HS-5 (cell line): ENCODE measurements at regions not wholly inside any gene's neighbourhood (a gene's known extent, or its start where the extent isn't known, plus 50 kb on each side); places are given as distances from the start of the nearest gene placed in this dataset.

Source experiments
- DNase-seq: peaks from one replicate; pipeline ENCODE4 v3.0.0-alpha.2; 2012; ENCODE audit warnings: low read depth

DNA sequence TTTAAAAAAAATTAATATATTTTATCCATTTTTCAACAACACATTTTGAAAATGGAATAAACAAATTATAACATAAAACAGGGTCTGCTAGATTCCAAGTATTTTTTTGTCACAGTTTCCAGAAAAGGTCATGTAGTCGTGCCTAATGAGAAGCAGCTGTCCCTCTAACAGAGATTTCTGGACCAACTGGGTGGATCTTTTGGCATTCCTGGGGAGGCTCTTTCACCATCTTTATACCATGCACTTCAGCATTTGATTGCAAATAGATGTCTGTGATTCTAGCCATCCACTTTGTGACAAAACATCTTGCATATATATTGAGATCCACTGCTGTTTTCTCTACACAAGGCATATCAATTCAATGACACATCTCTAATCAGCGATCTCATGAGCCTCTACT lies 210.7 kb upstream of the LDB2 start:
- DNase-seq: no peak

GRCh38 chr4:17103231-17103630 lies 204.8 kb upstream of the LDB2 start:
- DNase-seq: no peak

DNA sequence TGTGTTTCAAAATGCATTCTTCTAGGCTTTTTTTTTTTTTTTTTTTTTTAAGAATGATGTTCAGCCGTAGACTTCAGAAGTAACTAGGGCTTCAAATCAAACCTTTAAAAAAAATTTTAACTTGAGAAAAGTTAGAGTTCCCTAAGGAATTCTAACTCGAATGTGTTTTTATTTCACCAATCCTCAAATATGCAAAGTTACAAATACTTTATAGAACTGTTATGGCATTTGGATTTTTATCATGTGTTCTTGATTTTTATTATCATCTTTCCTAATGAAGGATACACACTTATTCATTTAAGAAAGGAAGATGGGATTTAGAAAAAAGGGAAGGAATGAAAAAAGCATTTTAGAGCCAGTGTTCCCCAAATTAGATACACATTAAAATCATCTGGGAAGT lies 200.6 kb upstream of the LDB2 start:
- no peak for DNase-seq

DNA sequence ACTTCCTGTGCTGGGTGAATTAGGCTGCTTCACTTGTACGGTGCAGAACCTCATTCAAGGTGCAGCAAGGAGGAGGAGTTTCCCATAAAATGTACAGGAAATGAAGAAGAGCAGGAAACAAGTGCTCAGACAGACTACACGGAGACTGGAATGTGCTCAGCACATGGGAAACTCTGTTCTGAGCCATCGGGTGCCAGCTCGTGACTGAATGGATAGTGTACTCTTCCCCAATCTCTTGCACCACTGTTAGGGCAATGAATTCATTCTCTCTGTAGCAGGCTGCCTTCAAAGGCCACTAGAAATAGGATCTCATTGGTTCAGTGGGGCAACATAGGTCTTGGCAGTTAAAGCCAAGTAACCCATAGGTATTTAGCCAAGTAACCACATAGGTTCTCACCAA lies 200.0 kb upstream of the LDB2 start:
- DNase-seq: no peak

DNA sequence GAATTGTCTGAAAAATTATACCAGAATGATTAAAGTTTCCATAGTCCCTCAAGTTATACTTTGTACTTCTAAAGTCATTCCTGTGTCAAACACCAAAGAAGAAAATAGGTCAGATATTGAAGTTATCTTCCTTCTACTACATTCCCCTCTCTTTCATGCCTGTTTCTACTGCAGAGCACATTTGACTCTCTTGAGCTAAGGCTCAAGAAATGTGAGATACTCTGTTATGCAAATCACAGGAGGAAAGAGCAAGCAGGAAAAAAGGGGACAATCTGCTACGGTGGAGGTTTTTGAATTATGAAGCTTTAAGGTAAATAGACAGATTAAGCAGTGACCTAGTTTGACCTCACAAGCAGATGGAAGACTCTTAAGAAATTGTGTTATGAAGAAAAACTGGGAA lies 198.9 kb upstream of the LDB2 start:
- no peak for DNase-seq

DNA sequence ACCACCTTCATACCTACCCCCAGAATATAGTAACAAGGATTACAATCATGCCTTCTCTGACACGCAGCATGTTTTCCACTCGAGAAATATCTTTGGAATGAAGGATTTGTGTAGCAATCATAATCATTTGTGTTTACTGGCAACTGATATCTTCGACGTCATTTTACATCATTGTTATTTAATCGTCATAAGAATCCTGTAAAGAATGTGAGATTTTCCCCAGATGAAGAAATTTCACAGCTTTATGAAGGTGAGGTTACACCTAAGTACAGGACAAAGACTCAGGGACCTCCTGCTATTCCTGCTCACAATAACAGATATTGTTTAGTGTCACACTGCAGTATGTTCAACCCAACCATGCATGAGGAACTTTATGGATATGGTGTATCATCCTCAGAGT lies 198.2 kb upstream of the LDB2 start:
- DNase-seq: no peak

GRCh38 chr4:17095771-17096170 lies 197.3 kb upstream of the LDB2 start:
- no peak for DNase-seq

DNA sequence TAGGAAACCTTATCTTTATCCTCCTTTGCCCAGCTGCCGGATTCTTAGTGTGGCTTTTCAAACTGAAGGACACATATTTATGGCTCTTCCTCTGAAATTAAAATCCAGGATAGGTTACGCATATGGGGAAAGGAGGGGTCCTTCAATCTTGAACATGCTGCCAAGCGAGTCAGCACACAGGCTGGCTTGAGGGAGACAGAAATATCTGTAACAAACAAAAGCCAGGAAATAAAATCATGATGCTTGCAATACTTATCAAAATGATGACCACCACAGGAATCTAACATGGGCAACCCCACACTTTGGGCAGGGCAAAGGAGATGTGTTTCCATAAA lies 196.4 kb upstream of the LDB2 start:
- no peak for DNase-seq

- no peak for DNase-seq
Measured at GRCh38 chr4:17094159-17094875, 195.9 kb upstream of the LDB2 start.

GRCh38 chr4:17093481-17093880 lies 195.0 kb upstream of the LDB2 start:
- DNase-seq: no peak

- DNase-seq: no peak
Measured at GRCh38 chr4:17092736-17093437, 194.4 kb upstream of the LDB2 start.

- no peak for DNase-seq
Measured at GRCh38 chr4:17091104-17091503, 192.7 kb upstream of the LDB2 start.

DNA sequence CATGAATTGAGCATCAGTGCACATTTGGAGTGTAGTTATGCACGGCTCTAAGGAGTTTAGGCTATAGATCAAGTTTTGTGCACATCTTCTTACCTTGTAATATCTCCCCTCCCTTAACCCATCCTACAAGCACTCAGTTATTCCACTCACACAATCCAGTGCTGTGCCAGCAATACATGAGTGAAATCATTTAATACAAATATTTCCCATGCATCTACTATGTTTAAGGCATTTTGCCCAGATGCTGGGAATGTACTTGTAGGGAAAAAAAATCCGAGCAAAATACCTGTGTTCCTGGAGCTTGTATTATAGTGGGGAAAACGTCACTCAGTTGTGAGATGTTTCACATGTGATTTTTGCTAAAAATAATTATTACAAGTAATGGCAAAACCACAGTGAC lies 191.6 kb upstream of the LDB2 start:
- no peak for DNase-seq

- DNase-seq: no peak
Measured at GRCh38 chr4:17085416-17085815, 187.0 kb upstream of the LDB2 start.

DNA sequence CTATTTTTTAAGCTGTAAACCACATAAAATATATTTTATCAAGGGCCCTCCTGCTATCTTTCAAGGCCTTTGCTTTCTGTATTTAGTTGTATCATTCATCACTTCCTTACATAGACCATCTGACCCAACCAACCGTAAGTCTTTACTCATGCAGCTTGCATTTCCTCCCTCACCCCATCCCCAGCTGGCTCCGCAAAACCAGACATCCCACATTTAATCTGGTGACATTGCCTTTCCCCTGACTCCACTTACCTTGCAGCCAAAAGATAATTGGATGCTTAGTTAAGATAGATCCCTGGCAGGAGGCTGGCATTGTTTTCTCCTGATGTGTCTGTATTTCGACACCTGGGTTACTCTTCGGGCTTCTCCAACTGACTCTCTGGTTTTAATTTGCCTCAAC lies 183.7 kb upstream of the LDB2 start:
- peak; percentile 57 for DNase-seq

DNA sequence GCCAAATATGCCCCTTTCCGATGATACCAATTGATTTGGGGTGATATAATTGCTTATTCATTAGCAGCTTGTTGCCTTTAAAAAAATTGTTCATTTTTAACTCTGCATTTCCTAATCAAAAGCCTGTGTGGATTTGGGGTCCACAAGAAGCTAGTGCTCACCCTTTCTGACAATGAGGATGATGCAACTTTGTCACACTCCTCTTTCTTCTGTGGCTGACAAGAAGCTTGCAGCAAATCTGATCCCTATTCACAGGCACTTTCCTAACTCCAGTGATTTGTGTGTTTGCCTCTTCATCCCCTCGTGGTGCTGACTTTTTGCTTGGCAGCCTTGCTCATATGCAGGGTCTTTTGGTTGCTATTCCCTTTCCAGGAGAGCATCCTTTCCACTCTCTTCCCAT lies 182.7 kb upstream of the LDB2 start:
- no peak for DNase-seq

- DNase-seq: no peak
Measured at GRCh38 chr4:17077105-17077504, 178.7 kb upstream of the LDB2 start.

DNA sequence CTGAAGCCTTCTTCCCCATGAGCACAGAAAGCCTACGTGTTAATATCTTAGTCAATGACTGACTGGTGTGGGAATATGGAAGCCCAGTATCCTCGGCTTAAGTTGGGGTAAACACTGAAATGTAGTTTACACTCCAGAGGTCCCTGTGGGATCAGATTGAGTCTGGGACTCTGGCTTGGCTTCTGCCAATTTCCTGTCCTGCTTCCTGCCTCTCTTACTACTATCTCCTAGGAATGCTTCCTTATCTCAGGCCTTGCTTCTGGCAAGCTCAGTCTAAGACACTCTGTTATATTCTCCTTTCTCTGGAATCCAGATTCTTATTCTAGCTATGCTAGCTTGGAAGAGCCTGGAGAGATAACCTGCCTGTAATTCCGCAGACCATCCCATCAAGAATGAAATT lies 174.0 kb upstream of the LDB2 start:
- DNase-seq: no peak

DNA sequence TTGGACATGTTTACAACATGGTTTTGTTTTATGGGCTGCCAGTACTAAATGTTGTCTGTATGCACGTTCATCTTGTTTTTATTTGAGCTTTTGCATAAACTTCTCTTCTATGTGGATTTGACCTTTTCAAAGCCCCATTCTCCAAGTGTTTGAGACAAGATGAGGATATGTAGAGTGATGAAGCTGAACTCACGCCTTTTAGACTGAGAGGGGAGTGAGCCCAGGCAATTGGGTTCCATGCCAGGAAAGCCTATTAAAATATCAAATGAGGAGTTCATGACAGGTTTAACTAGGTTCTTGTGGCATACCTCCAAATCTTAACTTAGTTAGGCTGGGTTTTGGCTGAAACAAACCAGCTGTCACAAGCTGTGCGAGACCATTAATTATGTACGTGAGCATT lies 170.4 kb upstream of the LDB2 start:
- no peak for DNase-seq

- no peak for DNase-seq
Measured at GRCh38 chr4:17068392-17068791, 169.9 kb upstream of the LDB2 start.

DNA sequence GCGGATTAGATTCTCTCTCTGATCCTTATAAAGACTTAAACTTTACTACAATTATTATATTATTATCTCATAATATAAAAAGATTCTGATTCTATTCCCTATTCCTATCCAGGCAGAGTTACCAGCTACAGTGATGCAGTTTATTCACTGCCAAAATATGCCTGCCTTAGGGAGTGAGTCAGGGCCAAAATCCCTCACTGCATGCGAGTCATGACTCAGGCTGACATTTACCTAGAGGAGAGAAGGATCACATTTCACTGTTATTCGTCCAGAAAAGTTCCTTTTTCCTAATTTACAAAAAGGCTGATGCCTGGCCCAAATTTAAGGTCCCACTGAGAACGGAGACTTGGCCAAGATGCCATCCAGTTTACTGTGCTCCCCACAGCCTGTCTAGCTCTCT lies 168.5 kb upstream of the LDB2 start:
- DNase-seq: peak; percentile 76

DNA sequence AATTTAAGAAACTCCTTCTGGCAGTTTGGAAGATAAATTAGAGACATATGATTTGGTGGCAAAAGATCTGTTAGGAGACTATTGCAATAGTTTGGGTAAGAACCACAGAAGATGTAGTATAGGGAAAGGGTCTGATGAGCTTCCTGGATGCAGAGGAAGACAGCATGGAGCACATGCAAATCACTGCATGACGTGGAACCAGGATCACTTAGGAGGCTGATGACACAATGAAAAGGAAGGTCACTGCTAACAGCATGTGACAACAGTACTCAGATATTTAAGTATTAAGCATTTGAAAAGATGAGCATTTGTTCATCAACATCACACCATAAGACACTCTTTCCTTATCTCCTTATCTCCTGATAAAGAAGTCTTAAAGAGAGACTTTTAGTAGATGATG lies 167.8 kb upstream of the LDB2 start:
- no peak for DNase-seq

DNA sequence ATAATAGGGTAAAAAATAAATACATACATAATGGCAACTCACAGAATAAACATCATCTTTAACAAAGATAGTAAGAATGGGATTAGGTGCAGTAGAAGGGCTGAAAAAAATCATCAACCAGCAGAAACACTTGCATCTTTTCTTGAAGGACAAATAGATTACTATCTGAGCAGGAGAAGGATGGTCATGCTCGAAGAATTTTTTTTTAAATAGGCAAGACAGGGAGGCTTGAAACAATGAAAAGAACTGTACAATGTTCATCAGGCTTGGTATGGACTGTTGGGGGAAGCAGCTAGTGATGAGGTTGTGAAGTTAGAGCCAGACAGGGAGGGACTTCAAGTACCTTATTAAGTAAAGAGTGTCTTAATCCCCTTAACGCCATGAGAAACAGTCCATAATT lies 167.4 kb upstream of the LDB2 start:
- no peak for DNase-seq

DNA sequence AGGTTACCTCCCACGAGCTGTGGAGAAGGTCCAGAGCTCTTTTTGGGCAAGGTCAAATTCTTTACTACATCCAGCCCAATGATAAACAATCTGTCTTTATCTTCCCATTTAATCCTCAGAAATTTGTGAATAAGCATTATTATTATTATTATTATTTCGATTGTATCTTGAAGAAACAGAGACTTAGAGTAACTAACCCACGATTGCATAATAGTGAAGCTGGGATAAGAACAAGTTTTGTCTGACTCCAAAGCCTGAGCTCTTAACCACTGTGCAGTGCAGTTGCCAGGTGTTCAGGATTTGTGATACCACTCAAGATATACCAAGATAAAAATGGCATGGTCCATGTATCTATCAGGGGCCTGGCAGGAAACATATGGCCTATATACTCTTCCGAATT lies 166.5 kb upstream of the LDB2 start:
- no peak for DNase-seq
